H1 (cell line): ENCODE measurements at regions not wholly inside any gene's neighbourhood (a gene's known extent, or its start where the extent isn't known, plus 50 kb on each side); places are given as distances from the start of the nearest gene placed in this dataset.

Source experiments
- BRCA1 ChIP-seq: IDR thresholded peaks from 2 replicates; pipeline ENCODE4 v1.6.1; 2012; ENCODE audit warnings: low read depth, low read length, improper control_type of control experiment
- EP300 ChIP-seq, 2 experiments: IDR thresholded peaks; 1 replicate in 1 of 2; 2 replicates in 1 of 2; pipeline ENCODE4 v1.6.1; 2011 to 2012; ENCODE audit warnings: low read depth in 2 of 2, low read length in 2 of 2, mild to moderate bottlenecking in 2 of 2, borderline replicate concordance in 1 of 2, inconsistent platforms in 1 of 2, moderate library complexity in 1 of 2
- POLR2AphosphoS5 ChIP-seq: IDR thresholded peaks from 2 replicates; pipeline ENCODE4 v1.6.1; 2011; ENCODE audit warnings: low read depth, low read length
- TBP ChIP-seq: IDR thresholded peaks from 2 replicates; pipeline ENCODE4 v1.6.1; 2011; ENCODE audit warnings: low read depth, low read length, improper control_type of control experiment
- TF ChIP-seq, protein P1 (sequence below), 3 experiments: IDR thresholded peaks; 1 replicate in 2 of 3; 2 replicates in 1 of 3; pipeline versions ENCODE4 v1.5.1 to v1.6.1; 2011; ENCODE audit warnings: low read length in 3 of 3, mild to moderate bottlenecking in 3 of 3, inconsistent platforms in 2 of 3, low read depth in 1 of 3, moderate library complexity in 1 of 3; ENCODE audit not compliant: insufficient read depth in 1 of 3; ENCODE audit errors: control extremely low read depth in 1 of 3
- TF ChIP-seq, protein P2 (sequence below): IDR thresholded peaks from 2 replicates; pipeline ENCODE4 v1.6.1; 2011; ENCODE audit warnings: low read length, improper control_type of control experiment

DNA sequence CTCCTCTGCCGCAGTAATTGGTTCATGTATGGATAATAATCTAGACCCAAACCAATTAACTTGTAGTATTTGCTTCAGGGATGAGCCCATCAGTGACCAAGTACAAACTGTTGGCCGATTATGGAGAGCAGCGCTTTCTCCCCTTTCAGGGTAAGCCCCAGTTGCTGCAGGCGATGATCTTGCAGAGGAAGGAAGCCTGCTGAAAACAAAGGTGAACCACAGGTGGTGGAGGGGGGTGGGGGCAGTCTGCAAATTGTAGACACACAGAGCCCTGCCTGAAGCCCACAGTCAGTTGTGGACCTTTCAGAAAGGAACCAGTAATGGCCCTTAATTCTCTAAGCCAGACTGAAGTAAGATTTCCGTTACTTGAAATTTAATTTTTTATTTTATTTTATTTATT, 167.9 kb upstream of the JARID2 start:
- TF ChIP-seq TBP, result no peak
- no peak for TF ChIP-seq BRCA1
- 0 out of 3 replicates have a peak, but pooled peaks of 1 of the 2 experiments have one; percentile 51 for TF ChIP-seq EP300 (IDR thresholded peaks at IDR 0.05; ENCODE audit: borderline replicate concordance in 1 of 2, low read depth in 2 of 2, low read length in 2 of 2)
- TF ChIP-seq, protein P1, sequence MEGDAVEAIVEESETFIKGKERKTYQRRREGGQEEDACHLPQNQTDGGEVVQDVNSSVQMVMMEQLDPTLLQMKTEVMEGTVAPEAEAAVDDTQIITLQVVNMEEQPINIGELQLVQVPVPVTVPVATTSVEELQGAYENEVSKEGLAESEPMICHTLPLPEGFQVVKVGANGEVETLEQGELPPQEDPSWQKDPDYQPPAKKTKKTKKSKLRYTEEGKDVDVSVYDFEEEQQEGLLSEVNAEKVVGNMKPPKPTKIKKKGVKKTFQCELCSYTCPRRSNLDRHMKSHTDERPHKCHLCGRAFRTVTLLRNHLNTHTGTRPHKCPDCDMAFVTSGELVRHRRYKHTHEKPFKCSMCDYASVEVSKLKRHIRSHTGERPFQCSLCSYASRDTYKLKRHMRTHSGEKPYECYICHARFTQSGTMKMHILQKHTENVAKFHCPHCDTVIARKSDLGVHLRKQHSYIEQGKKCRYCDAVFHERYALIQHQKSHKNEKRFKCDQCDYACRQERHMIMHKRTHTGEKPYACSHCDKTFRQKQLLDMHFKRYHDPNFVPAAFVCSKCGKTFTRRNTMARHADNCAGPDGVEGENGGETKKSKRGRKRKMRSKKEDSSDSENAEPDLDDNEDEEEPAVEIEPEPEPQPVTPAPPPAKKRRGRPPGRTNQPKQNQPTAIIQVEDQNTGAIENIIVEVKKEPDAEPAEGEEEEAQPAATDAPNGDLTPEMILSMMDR (IDR thresholded peaks at IDR 0.05; ENCODE audit: control extremely low read depth in 1 of 3, insufficient read depth in 1 of 3, low read depth in 1 of 3, low read length in 3 of 3), result no peak
- TF ChIP-seq, protein P2, sequence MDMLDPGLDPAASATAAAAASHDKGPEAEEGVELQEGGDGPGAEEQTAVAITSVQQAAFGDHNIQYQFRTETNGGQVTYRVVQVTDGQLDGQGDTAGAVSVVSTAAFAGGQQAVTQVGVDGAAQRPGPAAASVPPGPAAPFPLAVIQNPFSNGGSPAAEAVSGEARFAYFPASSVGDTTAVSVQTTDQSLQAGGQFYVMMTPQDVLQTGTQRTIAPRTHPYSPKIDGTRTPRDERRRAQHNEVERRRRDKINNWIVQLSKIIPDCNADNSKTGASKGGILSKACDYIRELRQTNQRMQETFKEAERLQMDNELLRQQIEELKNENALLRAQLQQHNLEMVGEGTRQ, result no peak
- no peak for TF ChIP-seq POLR2AphosphoS5
